ENCODE measurements at regions not wholly inside any gene's neighbourhood (a gene's known extent, or its start where the extent isn't known, plus 50 kb on each side); places are given as distances from the start of the nearest gene placed in this dataset.

GRCh38 chr7:79528421-79528820 is 75.0 kb upstream of the MAGI2 start:
- Histone ChIP-seq H3K27me3 (ENCODE audit: control insufficient read depth, insufficient read depth, low read length, poor library complexity, severe bottlenecking) (no peaks in the 10 kb centered on the region), H3K4me3 (ENCODE audit: low read length) (no peak overlapping the region), H3K36me3 (ENCODE audit: control insufficient read depth, insufficient read depth, low read length) (no peaks in the 10 kb centered on the region), H3K9ac (ENCODE audit: extremely low read depth, low read length, poor library complexity, severe bottlenecking) (no peak overlapping the region), H3K4me1 (ENCODE audit: control insufficient read depth, insufficient read depth, low read length) (no peaks in the 10 kb centered on the region), H3K9me3 (ENCODE audit: control insufficient read depth, low read length) (no peaks in the 10 kb centered on the region), H3K27ac (ENCODE audit: low read depth, low read length) (no peak overlapping the region)
- no peak overlapping the region for H3K27ac Mint-ChIP-seq
- H3K9me3 Mint-ChIP-seq, result no peaks in the 10 kb centered on the region
- TF ChIP-seq, protein P1, sequence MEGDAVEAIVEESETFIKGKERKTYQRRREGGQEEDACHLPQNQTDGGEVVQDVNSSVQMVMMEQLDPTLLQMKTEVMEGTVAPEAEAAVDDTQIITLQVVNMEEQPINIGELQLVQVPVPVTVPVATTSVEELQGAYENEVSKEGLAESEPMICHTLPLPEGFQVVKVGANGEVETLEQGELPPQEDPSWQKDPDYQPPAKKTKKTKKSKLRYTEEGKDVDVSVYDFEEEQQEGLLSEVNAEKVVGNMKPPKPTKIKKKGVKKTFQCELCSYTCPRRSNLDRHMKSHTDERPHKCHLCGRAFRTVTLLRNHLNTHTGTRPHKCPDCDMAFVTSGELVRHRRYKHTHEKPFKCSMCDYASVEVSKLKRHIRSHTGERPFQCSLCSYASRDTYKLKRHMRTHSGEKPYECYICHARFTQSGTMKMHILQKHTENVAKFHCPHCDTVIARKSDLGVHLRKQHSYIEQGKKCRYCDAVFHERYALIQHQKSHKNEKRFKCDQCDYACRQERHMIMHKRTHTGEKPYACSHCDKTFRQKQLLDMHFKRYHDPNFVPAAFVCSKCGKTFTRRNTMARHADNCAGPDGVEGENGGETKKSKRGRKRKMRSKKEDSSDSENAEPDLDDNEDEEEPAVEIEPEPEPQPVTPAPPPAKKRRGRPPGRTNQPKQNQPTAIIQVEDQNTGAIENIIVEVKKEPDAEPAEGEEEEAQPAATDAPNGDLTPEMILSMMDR (conservative IDR thresholded peaks at IDR 0.05), result no peak
- H3K4me1 Mint-ChIP-seq, result no peaks in the 10 kb centered on the region
- no peaks in the 10 kb centered on the region for H3K27me3 Mint-ChIP-seq (ENCODE audit: insufficient read depth)
- H3K36me3 Mint-ChIP-seq (ENCODE audit: low read depth), result no peaks in the 10 kb centered on the region
- WGBS, 2 experiments (ENCODE audit: insufficient coverage in 1 of 2, insufficient read length in 1 of 2), result 86 to 94% methylated on average over 1 of the region's 1 CpG
- DNase-seq, result no peak
- no peak overlapping the region for H3K4me3 Mint-ChIP-seq

DNA sequence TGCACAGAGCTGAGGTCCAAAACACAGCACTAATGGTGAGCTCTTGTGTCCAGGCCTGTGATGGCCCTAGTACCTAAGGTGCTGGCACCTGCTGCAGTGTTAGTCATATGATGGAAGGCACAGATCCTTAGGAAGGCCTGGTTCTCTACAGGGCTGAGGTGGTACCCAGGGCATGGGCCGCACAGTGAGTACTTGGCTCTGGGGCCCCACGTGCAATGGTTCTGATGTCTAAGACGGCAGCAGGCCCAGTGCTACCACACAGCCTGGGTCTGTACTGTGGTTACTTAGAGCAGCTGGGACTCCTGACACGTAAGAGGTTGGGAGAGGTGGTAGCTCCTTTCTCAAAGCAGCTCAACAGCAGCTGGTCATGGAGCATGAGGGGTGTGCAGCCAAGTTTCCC is 70.6 kb upstream of the MAGI2 start:
- no peak for DNase-seq
- Histone ChIP-seq H3K9ac (ENCODE audit: extremely low read depth, low read length, poor library complexity, severe bottlenecking) (no peak overlapping the region), H3K36me3 (ENCODE audit: control insufficient read depth, insufficient read depth, low read length) (no peaks in the 10 kb centered on the region), H3K4me1 (ENCODE audit: control insufficient read depth, insufficient read depth, low read length) (no peaks in the 10 kb centered on the region), H3K27ac (ENCODE audit: low read depth, low read length) (no peak overlapping the region), H3K4me3 (ENCODE audit: low read length) (no peak overlapping the region), H3K27me3 (ENCODE audit: control insufficient read depth, insufficient read depth, low read length, poor library complexity, severe bottlenecking) (no peaks in the 10 kb centered on the region), H3K9me3 (ENCODE audit: control insufficient read depth, low read length) (no peaks in the 10 kb centered on the region)
- Mint-ChIP-seq H3K27me3 (ENCODE audit: insufficient read depth) (no peaks in the 10 kb centered on the region), H3K36me3 (ENCODE audit: low read depth) (no peaks in the 10 kb centered on the region), H3K4me3 (no peak overlapping the region), H3K4me1 (no peaks in the 10 kb centered on the region), H3K9me3 (no peaks in the 10 kb centered on the region), H3K27ac (no peak overlapping the region)
- WGBS, 2 experiments (ENCODE audit: insufficient coverage in 1 of 2, insufficient read length in 1 of 2), result 90% methylated on average over 4 of the region's 4 CpGs
- TF ChIP-seq, protein P1 (conservative IDR thresholded peaks at IDR 0.05), result no peak

- no peaks in the 10 kb centered on the region for H3K9me3 ChIP-seq (ENCODE audit: control insufficient read depth, low read length)
- no peaks in the 10 kb centered on the region for H3K27me3 Mint-ChIP-seq (ENCODE audit: insufficient read depth)
- 92% methylated on average over 1 of the region's 1 CpG; no CpG with 5 or more reads in 1 of the 2 experiments for WGBS, 2 experiments (ENCODE audit: insufficient coverage in 1 of 2, insufficient read length in 1 of 2)
- no peaks in the 10 kb centered on the region for H3K4me1 Mint-ChIP-seq
- no peaks in the 10 kb centered on the region for H3K27me3 ChIP-seq (ENCODE audit: control insufficient read depth, insufficient read depth, low read length, poor library complexity, severe bottlenecking)
- H3K9me3 Mint-ChIP-seq, result no peaks in the 10 kb centered on the region
- H3K4me3 Mint-ChIP-seq, result no peak overlapping the region
- DNase-seq, result no peak
- H3K36me3 Mint-ChIP-seq (ENCODE audit: low read depth), result no peaks in the 10 kb centered on the region
- TF ChIP-seq, protein P1 (conservative IDR thresholded peaks at IDR 0.05), result no peak
- H3K9ac ChIP-seq (ENCODE audit: extremely low read depth, low read length, poor library complexity, severe bottlenecking), result no peak overlapping the region
- H3K27ac Mint-ChIP-seq, result no peak overlapping the region
- H3K4me1 ChIP-seq (ENCODE audit: control insufficient read depth, insufficient read depth, low read length), result no peaks in the 10 kb centered on the region
- H3K27ac ChIP-seq (ENCODE audit: low read depth, low read length), result no peak overlapping the region
- H3K36me3 ChIP-seq (ENCODE audit: control insufficient read depth, insufficient read depth, low read length), result no peaks in the 10 kb centered on the region
- no peak overlapping the region for H3K4me3 ChIP-seq (ENCODE audit: low read length)
These were observed 70.0 kb upstream of the MAGI2 start for GRCh38 chr7:79523436-79523835.

Data from endodermal cell (in vitro differentiated cells).